GM21786 (cell line): ENCODE measurements at regions not wholly inside any gene's neighbourhood (a gene's known extent, or its start where the extent isn't known, plus 50 kb on each side); places are given as distances from the start of the nearest gene placed in this dataset.
"Not testable (repeated sequence)": the region's sequence is repeated elsewhere in the genome, so short reads cannot be mapped to it uniquely, and the experiment has no call there.

Experiments used
- ATAC-seq: cut with Tn5 transposase; IDR thresholded peaks from one replicate; pipeline ENCODE4 v1.9.1; 2021; ENCODE audit not compliant: unreplicated experiment

GRCh38 chr9:85878872-85879597, 61.9 kb upstream of the NAA35 start:
- not testable (repeated sequence) for ATAC-seq

GRCh38 chr9:85880507-85880906, 60.4 kb upstream of the NAA35 start:
- ATAC-seq: not testable (repeated sequence)

GRCh38 chr9:85884256-85884655, 56.7 kb upstream of the NAA35 start:
- no peak for ATAC-seq

GRCh38 chr9:85890962-85891361, 50.0 kb upstream of the NAA35 start:
- no peak for ATAC-seq
